Neuronal stem cell (in vitro differentiated cells): ENCODE measurements at regions not wholly inside any gene's neighbourhood (a gene's known extent, or its start where the extent isn't known, plus 50 kb on each side); places are given as distances from the start of the nearest gene placed in this dataset.

Source experiments
- DNase-seq: peaks from one replicate; pipeline ENCODE4 v3.0.0-alpha.2; 2013; ENCODE audit warnings: low spot score
- H2AFZ ChIP-seq: one replicate; pipeline ENCODE4 v1.6.1; 2013; ENCODE audit warnings: mild to moderate bottlenecking, low read length, inconsistent platforms
- H2AK5ac ChIP-seq: 2 replicates; pipeline ENCODE4 v1.6.1; 2013; ENCODE audit warnings: low read depth, mild to moderate bottlenecking, inconsistent platforms, low read length, moderate library complexity, mixed read lengths
- H2BK120ac ChIP-seq: 2 replicates; pipeline ENCODE4 v1.6.1; 2013; ENCODE audit warnings: low read depth, mild to moderate bottlenecking, inconsistent platforms, low read length, moderate library complexity, mixed read lengths
- H2BK12ac ChIP-seq: one replicate; pipeline ENCODE4 v1.6.1; 2013; ENCODE audit warnings: low read length, inconsistent platforms
- H2BK15ac ChIP-seq: 2 replicates; pipeline ENCODE4 v1.6.1; 2013; ENCODE audit warnings: mild to moderate bottlenecking, low read length, inconsistent platforms, mixed read lengths
- H2BK5ac ChIP-seq: one replicate; pipeline ENCODE4 v1.6.1; 2013; ENCODE audit warnings: inconsistent platforms, mild to moderate bottlenecking, low read length, moderate library complexity
- H3K14ac ChIP-seq: one replicate; pipeline ENCODE4 v1.6.1; 2013; ENCODE audit warnings: low read length, inconsistent platforms
- H3K18ac ChIP-seq: 2 replicates; pipeline ENCODE4 v1.6.1; 2013; ENCODE audit warnings: low read length, inconsistent platforms
- H3K23ac ChIP-seq: 2 replicates; pipeline ENCODE4 v1.6.1; 2013; ENCODE audit warnings: low read depth, mild to moderate bottlenecking, mixed read lengths, low read length, inconsistent platforms; ENCODE audit not compliant: poor library complexity
- H3K27ac ChIP-seq: replicated peaks from 3 replicates; pipeline ENCODE4 v1.5.1; 2013; ENCODE audit warnings: low read length, inconsistent platforms
- H3K27me3 ChIP-seq, 3 experiments: 2 replicates each; pipeline ENCODE4 v1.6.1; 2013; ENCODE audit warnings: low read length in 3 of 3, mild to moderate bottlenecking in 2 of 3, inconsistent platforms in 1 of 3, low read depth in 1 of 3, mixed read lengths in 1 of 3, moderate library complexity in 1 of 3; ENCODE audit not compliant: control insufficient read depth in 3 of 3, insufficient read depth in 3 of 3
- H3K36me3 ChIP-seq, 2 donors: replicated peaks in 1 of 2; 2 replicates each; pipeline ENCODE4 v1.6.1; 2013; ENCODE audit warnings: low read length in 2 of 2; ENCODE audit not compliant: control insufficient read depth in 2 of 2, insufficient read depth in 2 of 2
- H3K4ac ChIP-seq: 2 replicates; pipeline ENCODE4 v1.6.1; 2013; ENCODE audit warnings: inconsistent platforms, mild to moderate bottlenecking, low read length, moderate library complexity
- H3K4me1 ChIP-seq, 2 donors: 1 replicate in 1 of 2; 2 replicates in 1 of 2; pipeline ENCODE4 v1.6.1; 2013; ENCODE audit warnings: low read length in 2 of 2, low read depth in 1 of 2; ENCODE audit not compliant: control insufficient read depth in 2 of 2, insufficient read depth in 1 of 2
- H3K4me2 ChIP-seq: one replicate; pipeline ENCODE4 v1.6.1; 2013; ENCODE audit warnings: mild to moderate bottlenecking, low read length, inconsistent platforms; ENCODE audit not compliant: insufficient read depth, poor library complexity, severe bottlenecking
- H3K4me3 ChIP-seq, 2 donors: 2 replicates each; pipeline ENCODE4 v1.5.1; 2013; ENCODE audit warnings: low read length in 2 of 2, mild to moderate bottlenecking in 2 of 2, inconsistent platforms in 1 of 2, moderate library complexity in 1 of 2
- H3K79me1 ChIP-seq: one replicate; pipeline ENCODE4 v1.6.1; 2013; ENCODE audit warnings: low read depth, mild to moderate bottlenecking, inconsistent platforms, low read length, moderate library complexity
- H3K9ac ChIP-seq: one replicate; pipeline ENCODE4 v1.6.1; 2013; ENCODE audit warnings: mild to moderate bottlenecking, low read depth, low read length, inconsistent platforms; ENCODE audit not compliant: poor library complexity
- H3K9me3 ChIP-seq, 2 donors: replicated peaks in 1 of 2; 2 replicates each; pipeline versions ENCODE3 to v1.6.1; 2013; ENCODE audit warnings: low read length in 2 of 2, mild to moderate bottlenecking in 2 of 2, inconsistent platforms in 1 of 2, low read depth in 1 of 2, mixed read lengths in 1 of 2, moderate library complexity in 1 of 2; ENCODE audit not compliant: control insufficient read depth in 2 of 2, insufficient read depth in 1 of 2
- H4K8ac ChIP-seq: one replicate; pipeline ENCODE4 v1.6.1; 2013; ENCODE audit warnings: low read depth, mild to moderate bottlenecking, inconsistent platforms, low read length, moderate library complexity
- H4K91ac ChIP-seq: one replicate; pipeline ENCODE4 v1.6.1; 2013; ENCODE audit warnings: low read length, low read depth, mild to moderate bottlenecking, inconsistent platforms; ENCODE audit not compliant: poor library complexity
- WGBS, 2 donors: extraction: QIAGEN DNeasy Blood & Tissue Kit; methylation state at CpG; one replicate each; pipeline ENCODE4 v1.1.7; 2013; ENCODE audit warnings: missing lambda C conversion rate in 2 of 2, mixed read lengths in 1 of 2; ENCODE audit not compliant: insufficient read length in 2 of 2, insufficient replicate concordance in 1 of 2; ENCODE audit errors: extremely low coverage in 2 of 2; 5-methylcytosine and 5-hydroxymethylcytosine counted together

- no peak overlapping the region for H3K4me2 ChIP-seq
Measured at GRCh38 chr1:18539171-18539570, 58.4 kb downstream of the KLHDC7A start.

DNA sequence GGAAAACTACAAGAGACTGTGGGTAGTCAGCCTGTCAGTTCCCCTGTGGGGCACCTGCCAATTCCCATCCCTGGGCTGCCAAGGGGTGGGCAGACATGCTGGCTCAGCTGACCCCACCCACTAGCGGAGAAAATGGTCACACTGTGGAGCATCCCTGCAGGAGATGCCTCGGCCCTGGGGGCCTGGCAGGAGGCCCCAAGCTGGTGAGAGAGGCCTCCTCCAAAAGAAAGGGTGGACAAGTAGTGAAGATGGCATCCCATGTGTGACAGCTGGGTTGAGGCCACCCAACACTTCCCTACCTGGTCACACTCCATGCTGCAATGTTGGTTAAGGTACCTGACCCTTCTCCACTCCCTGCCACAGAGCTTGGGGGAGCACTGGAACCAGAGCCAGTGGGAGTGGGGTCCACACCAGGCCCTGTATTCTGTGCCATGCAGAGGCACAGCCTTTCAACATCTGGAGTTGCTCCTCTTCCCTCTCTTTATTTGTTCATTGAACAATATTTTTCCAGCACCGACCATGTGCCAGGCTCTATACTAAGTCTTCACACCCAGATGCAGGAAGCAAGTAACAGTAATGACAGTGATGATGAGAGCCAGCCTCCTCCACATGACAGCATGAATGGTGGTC is 59.5 kb downstream of the KLHDC7A start:
- no peak overlapping the region for H3K4me2 ChIP-seq
- peak overlapping the region; percentile 79 for H2BK12ac ChIP-seq
- peak overlapping the region; percentile 83 for H3K18ac ChIP-seq
- no peak overlapping the region for H2BK120ac ChIP-seq
- WGBS, 2 donors: no CpG with 5 or more reads among the region's 3 CpGs
- H3K23ac ChIP-seq: no peak overlapping the region
- H2BK15ac ChIP-seq: peak overlapping the region; percentile 20
- no peak overlapping the region for H3K27ac ChIP-seq
- no peak overlapping the region for H3K4ac ChIP-seq
- no peaks in the 10 kb centered on the region for H3K79me1 ChIP-seq
- no peak overlapping the region for H3K14ac ChIP-seq
- DNase-seq: no peak
- no peaks in the 10 kb centered on the region for H3K36me3 ChIP-seq
- H3K27me3 ChIP-seq: peaks cover 0 to 30% (median 0%) of the 10 kb centered on the region in 3 experiments
- peaks cover 0 to 13% of the 10 kb centered on the region in 2 donors for H3K4me1 ChIP-seq
- no peak overlapping the region for H3K4me3 ChIP-seq
- no peak overlapping the region for H2AFZ ChIP-seq
- peak overlapping the region; percentile 77 for H2AK5ac ChIP-seq
- H3K9me3 ChIP-seq: peaks cover 0 to 2% of the 10 kb centered on the region in 2 donors
- H2BK5ac ChIP-seq: peak overlapping the region; percentile 70
- H4K91ac ChIP-seq: no peak overlapping the region
- H4K8ac ChIP-seq: no peak overlapping the region
- H3K9ac ChIP-seq: no peak overlapping the region

More at GRCh38 chr1:18539171-18539570, 58.4 kb downstream of the KLHDC7A start:
- peaks cover 0 to 30% (median 0%) of the 10 kb centered on the region in 3 experiments for H3K27me3 ChIP-seq
- no peak overlapping the region for H3K14ac ChIP-seq
- no peak overlapping the region for H2BK120ac ChIP-seq
- H4K91ac ChIP-seq: no peak overlapping the region
- H3K9me3 ChIP-seq: no peaks in the 10 kb centered on the region
- H4K8ac ChIP-seq: no peak overlapping the region
- no peak for DNase-seq
- H3K23ac ChIP-seq: no peak overlapping the region
- H2AFZ ChIP-seq: no peak overlapping the region
- no peak overlapping the region for H3K4ac ChIP-seq
- H3K9ac ChIP-seq: no peak overlapping the region
- no peak overlapping the region for H2BK5ac ChIP-seq
- H3K79me1 ChIP-seq: no peaks in the 10 kb centered on the region
- peak overlapping the region; percentile 64 for H2BK12ac ChIP-seq
- peak overlapping the region; percentile 50 for H3K18ac ChIP-seq
- peaks cover 0 to 12% of the 10 kb centered on the region in 2 donors for H3K4me1 ChIP-seq
- no peak overlapping the region for H3K27ac ChIP-seq
- H2BK15ac ChIP-seq: no peak overlapping the region
- WGBS, 2 donors: no CpG with 5 or more reads among the region's 4 CpGs
- no peak overlapping the region for H3K4me3 ChIP-seq
- no peak overlapping the region for H2AK5ac ChIP-seq
- no peaks in the 10 kb centered on the region for H3K36me3 ChIP-seq

- H3K27me3 ChIP-seq: peaks cover 0 to 30% (median 0%) of the 10 kb centered on the region in 3 experiments
Measured at GRCh38 chr1:18541046-18541795, 60.5 kb downstream of the KLHDC7A start.

GRCh38 chr1:18542351-18542750 is 61.6 kb downstream of the KLHDC7A start:
- Histone ChIP-seq H3K4me1 (peaks cover 0 to 25% of the 10 kb centered on the region in 2 donors), H2BK120ac (no peak overlapping the region), H3K23ac (no peak overlapping the region), H3K4ac (no peak overlapping the region), H3K14ac (no peak overlapping the region), H2AK5ac (no peak overlapping the region), H3K27ac (peak overlapping the region; percentile 82), H3K9me3 (peaks cover 0 to 2% of the 10 kb centered on the region in 2 donors), H3K79me1 (no peaks in the 10 kb centered on the region), H4K91ac (no peak overlapping the region), H2BK5ac (no peak overlapping the region), H3K27me3 (peaks cover 0 to 25% (median 0%) of the 10 kb centered on the region in 3 experiments), H3K4me3 (no peak overlapping the region), H2AFZ (no peak overlapping the region), H2BK12ac (no peak overlapping the region), H3K4me2 (peak overlapping the region; percentile 60), H3K36me3 (no peaks in the 10 kb centered on the region), H4K8ac (no peak overlapping the region), H3K18ac (no peak overlapping the region), H3K9ac (no peak overlapping the region), H2BK15ac (no peak overlapping the region)
- no CpG with 5 or more reads among the region's 8 CpGs for WGBS, 2 donors
- DNase-seq: peak; percentile 59

More at GRCh38 chr1:18541046-18541795, 60.5 kb downstream of the KLHDC7A start:
- no peaks in the 10 kb centered on the region for H3K36me3 ChIP-seq
- H2BK12ac ChIP-seq: peak overlapping the region; percentile 65
- no peak overlapping the region for H3K23ac ChIP-seq
- no peak overlapping the region for H3K4me3 ChIP-seq
- no peak overlapping the region for H3K27ac ChIP-seq
- H2AFZ ChIP-seq: no peak overlapping the region
- no peak overlapping the region for H2BK5ac ChIP-seq
- no peak overlapping the region for H3K14ac ChIP-seq
- H3K4me1 ChIP-seq: peaks cover 0 to 20% of the 10 kb centered on the region in 2 donors
- H3K4ac ChIP-seq: no peak overlapping the region
- no peak overlapping the region for H3K4me2 ChIP-seq
- H3K9ac ChIP-seq: no peak overlapping the region
- no CpG with 5 or more reads among the region's 9 CpGs for WGBS, 2 donors
- no peak for DNase-seq
- H3K79me1 ChIP-seq: no peaks in the 10 kb centered on the region
- H2BK15ac ChIP-seq: peak overlapping the region; percentile 18
- no peak overlapping the region for H4K91ac ChIP-seq
- H3K18ac ChIP-seq: peak overlapping the region; percentile 81
- peak overlapping the region; percentile 43 for H2AK5ac ChIP-seq
- H4K8ac ChIP-seq: no peak overlapping the region
- no peak overlapping the region for H2BK120ac ChIP-seq
- H3K9me3 ChIP-seq: peaks cover 0 to 2% of the 10 kb centered on the region in 2 donors
